KOPT-K1 (cell line): ENCODE measurements at regions not wholly inside any gene's neighbourhood (a gene's known extent, or its start where the extent isn't known, plus 50 kb on each side); places are given as distances from the start of the nearest gene placed in this dataset.
"Not testable (repeated sequence)": the region's sequence is repeated elsewhere in the genome, so short reads cannot be mapped to it uniquely, and the experiment has no call there.

Experiments used
- H3K27ac ChIP-seq: fragments of 200-600 bp; sonication (generic); 2 replicates; pipeline ENCODE4 v1.5.1; 2016; ENCODE audit warnings: antibody characterized with exemption, mild to moderate bottlenecking, low read depth, low read length; ENCODE audit not compliant: poor library complexity, severe bottlenecking
- H3K36me3 ChIP-seq: fragments of 200-600 bp; sonication (generic); 2 replicates; pipeline ENCODE4 v1.5.1; 2017; ENCODE audit warnings: antibody characterized with exemption, mild to moderate bottlenecking, low read length, moderate library complexity; ENCODE audit not compliant: insufficient read depth
- H3K9me3 ChIP-seq: fragments of 200-600 bp; sonication (generic); 2 replicates; pipeline ENCODE4 v1.5.1; 2017; ENCODE audit warnings: antibody characterized with exemption, low read length, mild to moderate bottlenecking; ENCODE audit not compliant: insufficient read depth, poor library complexity, severe bottlenecking

DNA sequence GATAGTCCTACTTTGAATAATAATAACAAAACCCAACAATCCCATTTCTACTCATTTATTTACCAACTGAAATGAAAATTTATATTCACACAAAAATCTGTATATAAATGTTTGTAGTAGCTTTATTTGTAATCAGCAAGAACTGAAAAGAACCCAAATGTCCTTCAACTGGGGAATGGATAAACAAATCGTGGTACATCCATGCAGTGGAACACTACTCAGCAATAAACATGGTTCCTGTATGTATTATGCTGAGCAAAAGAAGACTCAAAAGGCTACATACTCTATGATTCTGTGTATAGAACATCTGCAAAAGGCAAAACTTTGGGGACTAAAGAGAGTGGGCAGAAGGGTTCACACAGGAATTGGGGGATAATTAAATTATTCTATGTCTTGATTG lies 136.1 kb upstream of the HAND1 start:
- Histone ChIP-seq H3K9me3 (no peaks in the 10 kb centered on the region), H3K27ac (no peak overlapping the region), H3K36me3 (no peaks in the 10 kb centered on the region)

GRCh38 chr5:154612666-154613065 lies 134.6 kb upstream of the HAND1 start:
- no peaks in the 10 kb centered on the region for H3K9me3 ChIP-seq
- no peak overlapping the region for H3K27ac ChIP-seq
- no peaks in the 10 kb centered on the region for H3K36me3 ChIP-seq

- H3K27ac ChIP-seq: no peak overlapping the region
- H3K36me3 ChIP-seq: no peaks in the 10 kb centered on the region
- H3K9me3 ChIP-seq: no peaks in the 10 kb centered on the region
Observed at GRCh38 chr5:154611341-154611767, 133.3 kb upstream of the HAND1 start.

- Histone ChIP-seq H3K36me3 (no peaks in the 10 kb centered on the region), H3K27ac (no peak overlapping the region), H3K9me3 (no peaks in the 10 kb centered on the region)
Observed at GRCh38 chr5:154610321-154611154, 132.5 kb upstream of the HAND1 start.

- H3K36me3 ChIP-seq: no peaks in the 10 kb centered on the region
- no peaks in the 10 kb centered on the region for H3K9me3 ChIP-seq
- no peak overlapping the region for H3K27ac ChIP-seq
Observed at GRCh38 chr5:154609251-154609650, 131.2 kb upstream of the HAND1 start.

DNA sequence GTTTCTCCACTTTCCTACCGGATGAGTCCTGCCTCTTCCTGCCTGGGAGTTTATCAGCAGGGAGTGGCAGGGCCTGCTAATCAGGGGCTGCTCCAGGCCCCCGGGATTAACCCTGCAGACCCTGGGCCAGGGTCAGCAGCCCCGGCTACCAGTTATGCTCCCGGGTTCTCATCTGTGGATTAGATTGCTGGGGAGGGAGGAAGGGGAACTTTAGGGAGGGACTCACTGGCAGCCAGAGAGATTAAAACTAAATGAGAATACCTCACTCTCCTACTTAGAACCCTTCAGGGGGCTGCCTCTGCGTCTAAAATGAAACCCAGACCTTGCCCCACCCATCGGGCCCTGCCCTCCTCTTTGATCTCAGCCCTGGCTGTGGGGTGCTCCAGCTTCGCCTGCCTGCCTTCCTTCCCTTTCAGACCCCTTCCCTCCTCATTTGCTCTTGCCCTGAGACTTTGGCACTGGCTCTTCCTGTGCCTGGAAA lies 130.5 kb upstream of the HAND1 start:
- no peak overlapping the region for H3K27ac ChIP-seq
- H3K36me3 ChIP-seq: no peaks in the 10 kb centered on the region
- no peaks in the 10 kb centered on the region for H3K9me3 ChIP-seq

- H3K9me3 ChIP-seq: no peaks in the 10 kb centered on the region
- H3K27ac ChIP-seq: no peak overlapping the region
- no peaks in the 10 kb centered on the region for H3K36me3 ChIP-seq
Observed at GRCh38 chr5:154607746-154608145, 129.7 kb upstream of the HAND1 start.

- Histone ChIP-seq H3K9me3 (no peaks in the 10 kb centered on the region), H3K27ac (no peak overlapping the region), H3K36me3 (no peaks in the 10 kb centered on the region)
Observed at GRCh38 chr5:154606246-154606645, 128.2 kb upstream of the HAND1 start.

GRCh38 chr5:154603953-154604679 lies 126.1 kb upstream of the HAND1 start:
- no peaks in the 10 kb centered on the region for H3K9me3 ChIP-seq
- H3K36me3 ChIP-seq: no peaks in the 10 kb centered on the region
- H3K27ac ChIP-seq: no peak overlapping the region

DNA sequence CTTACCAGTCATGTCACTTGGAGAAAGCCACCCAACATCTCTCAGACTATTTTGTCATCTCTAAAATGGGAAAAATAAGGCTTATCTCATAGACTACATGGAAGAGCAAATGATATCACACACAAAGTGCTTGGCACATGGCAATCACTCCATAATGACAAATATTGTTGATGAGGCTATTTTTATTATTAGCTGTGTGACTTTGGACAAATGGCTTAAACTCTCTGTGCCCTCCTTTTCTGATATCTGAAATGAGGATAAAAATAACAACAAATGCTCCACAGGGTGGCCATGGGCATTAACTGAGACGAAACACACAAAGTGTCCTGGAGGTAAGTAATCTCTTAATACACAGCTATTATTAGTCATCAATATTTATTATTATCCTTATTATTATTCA lies 125.5 kb upstream of the HAND1 start:
- no peak overlapping the region for H3K27ac ChIP-seq
- H3K9me3 ChIP-seq: no peaks in the 10 kb centered on the region
- no peaks in the 10 kb centered on the region for H3K36me3 ChIP-seq

DNA sequence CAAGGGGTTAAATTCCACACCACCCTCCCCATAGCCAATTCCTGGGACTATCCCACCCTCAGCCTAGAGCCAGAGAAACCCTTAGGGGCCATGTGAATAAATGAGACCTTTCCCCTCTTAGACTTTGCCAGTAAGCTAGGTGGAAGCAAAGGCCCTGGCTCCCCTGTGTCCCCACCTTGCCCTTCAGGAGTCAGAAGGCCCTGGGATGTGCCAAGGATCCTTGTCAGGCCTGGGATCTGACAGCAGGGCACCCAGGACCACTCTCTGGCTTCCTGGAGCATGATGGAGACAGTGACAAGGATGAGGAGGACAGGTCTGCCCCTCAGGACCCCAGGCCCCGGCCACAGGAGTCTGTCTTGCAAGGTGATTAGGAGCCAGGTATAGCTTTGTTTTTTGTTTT lies 125.0 kb upstream of the HAND1 start:
- Histone ChIP-seq H3K9me3 (no peaks in the 10 kb centered on the region), H3K27ac (no peak overlapping the region), H3K36me3 (no peaks in the 10 kb centered on the region)

DNA sequence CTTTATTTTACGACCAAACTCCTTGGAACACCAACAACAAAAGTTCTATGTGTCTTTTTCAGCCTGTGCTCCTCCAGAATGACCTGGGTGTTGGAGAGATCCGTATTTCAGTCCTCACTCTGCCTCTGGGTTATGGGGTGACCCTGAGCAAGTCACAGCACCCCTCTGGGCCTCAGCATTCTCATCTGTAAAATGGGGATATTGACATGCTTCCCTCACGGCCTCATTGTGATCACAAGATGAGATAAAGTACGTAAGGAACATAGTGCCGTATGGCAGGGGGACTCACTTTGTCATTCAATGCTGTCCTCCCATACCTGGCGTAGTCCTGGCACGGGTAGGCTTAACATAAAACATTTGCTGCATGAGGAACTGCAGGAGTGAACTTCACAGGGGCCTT lies 123.0 kb upstream of the HAND1 start:
- Histone ChIP-seq H3K27ac (no peak overlapping the region), H3K36me3 (no peaks in the 10 kb centered on the region), H3K9me3 (no peaks in the 10 kb centered on the region)

DNA sequence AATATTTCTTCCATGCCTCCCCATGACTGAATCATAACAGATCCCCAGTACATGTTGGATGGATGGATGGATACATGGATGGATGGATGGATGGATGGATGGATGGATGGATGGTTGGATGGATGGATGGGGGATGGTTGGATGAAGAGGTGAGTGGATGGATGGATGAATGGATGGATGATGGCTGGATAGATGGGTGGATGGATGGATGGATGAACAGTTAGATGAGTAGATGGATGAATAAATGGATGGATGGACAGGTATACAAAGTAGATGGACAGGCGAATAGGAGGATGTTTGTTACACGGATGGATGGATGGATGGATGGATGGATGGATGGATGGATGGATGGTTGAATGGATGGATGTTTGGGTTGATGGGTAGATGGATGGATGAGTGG lies 120.0 kb upstream of the HAND1 start:
- Histone ChIP-seq H3K9me3 (no peaks in the 10 kb centered on the region), H3K36me3 (no peaks in the 10 kb centered on the region)

DNA sequence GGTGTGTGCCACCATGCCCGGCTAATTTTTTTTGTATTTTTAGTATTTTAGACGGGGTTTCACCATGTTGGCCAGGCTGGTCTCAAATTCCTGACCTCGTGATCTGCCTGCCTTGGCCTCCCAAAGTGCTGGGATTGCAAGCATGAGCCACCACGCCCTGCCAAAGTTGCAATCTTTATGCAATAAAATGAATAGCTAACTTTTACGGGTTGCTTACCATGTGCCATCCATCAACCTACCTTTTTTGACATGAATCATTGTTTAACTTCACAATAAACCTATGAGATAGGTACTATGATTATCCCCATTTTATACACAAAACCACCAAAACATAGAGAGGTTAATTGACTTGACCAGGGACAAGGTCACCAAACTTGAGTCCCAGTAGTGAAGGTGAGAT lies 118.8 kb upstream of the HAND1 start:
- H3K36me3 ChIP-seq, H3K27ac ChIP-seq, H3K9me3 ChIP-seq: not testable (repeated sequence)

More for the DNA sequence above, 120.0 kb upstream of the HAND1 start:
- H3K27ac ChIP-seq: no peak overlapping the region

- Histone ChIP-seq H3K9me3 (no peaks in the 10 kb centered on the region), H3K27ac (no peak overlapping the region), H3K36me3 (no peaks in the 10 kb centered on the region)
Observed at GRCh38 chr5:154595662-154596061, 117.6 kb upstream of the HAND1 start.
